A673 (cell line): ENCODE measurements at regions not wholly inside any gene's neighbourhood (a gene's known extent, or its start where the extent isn't known, plus 50 kb on each side); places are given as distances from the start of the nearest gene placed in this dataset.

Source experiments
- BruUV-seq: library from RNA; stranded (reverse); fragments of 400-500 nt; replicated peaks from 2 replicates; lab custom pipeline; 2021; lab: Mats Ljungman, UMichigan
- CTCF ChIA-PET: fragments of 300-600 bp; sonication (Branson Sonifier 250); formaldehyde crosslinking; loops from one replicate; lab custom pipeline; 2022; ENCODE audit warnings: antibody characterized with exemption; lab: Charles Lee
- POLR2A ChIA-PET: fragments of 300-600 bp; sonication (Branson Sonifier 250); formaldehyde crosslinking; loops from one replicate; lab custom pipeline; 2022; ENCODE audit warnings: antibody characterized with exemption; ENCODE audit not compliant: low non-redundant PET; lab: Charles Lee
- DNase-seq: peaks from one replicate; pipeline ENCODE4 v3.0.0-alpha.2; 2015; ENCODE audit warnings: low spot score
- H3K27ac ChIP-seq: fragments of 200-600 bp; sonication (generic); 2 replicates; pipeline ENCODE4 v1.5.1; 2016; ENCODE audit warnings: mixed run types, low read depth, mild to moderate bottlenecking, mixed read lengths, antibody characterized with exemption, low read length; ENCODE audit not compliant: poor library complexity, severe bottlenecking
- H3K27me3 ChIP-seq: fragments of 200-600 bp; sonication (generic); replicated peaks from 2 replicates; pipeline ENCODE4 v1.6.1; 2017; ENCODE audit warnings: mixed run types, low read depth, mild to moderate bottlenecking, mixed read lengths, antibody characterized with exemption, low read length; ENCODE audit not compliant: insufficient read depth, poor library complexity
- H3K36me3 ChIP-seq: fragments of 200-600 bp; sonication (generic); 2 replicates; pipeline ENCODE4 v1.6.1; 2016; ENCODE audit warnings: mixed run types, mild to moderate bottlenecking, mixed read lengths, antibody characterized with exemption, low read length; ENCODE audit not compliant: insufficient read depth, poor library complexity, severe bottlenecking
- H3K4me1 ChIP-seq: fragments of 200-600 bp; sonication (generic); 2 replicates; pipeline ENCODE4 v1.6.1; 2017; ENCODE audit warnings: mixed run types, mild to moderate bottlenecking, mixed read lengths, antibody characterized with exemption, low read length; ENCODE audit not compliant: insufficient read depth, poor library complexity, severe bottlenecking
- H3K4me3 ChIP-seq: fragments of 200-600 bp; sonication (generic); 2 replicates; pipeline ENCODE4 v1.5.1; 2016; ENCODE audit warnings: low read depth, mixed run types, mild to moderate bottlenecking, mixed read lengths, low read length; ENCODE audit not compliant: poor library complexity, severe bottlenecking
- H3K9me3 ChIP-seq: fragments of 200-600 bp; sonication (generic); 2 replicates; pipeline ENCODE4 v1.6.1; 2016; ENCODE audit warnings: mixed run types, low read depth, mild to moderate bottlenecking, mixed read lengths, antibody characterized with exemption, low read length; ENCODE audit not compliant: poor library complexity, severe bottlenecking
- CTCF ChIP-seq: fragments of 300-800, 200-600 bp; sonication (generic); conservative IDR thresholded peaks from 2 replicates; pipeline ENCODE4 v1.5.1; 2017; ENCODE audit warnings: low read depth, mild to moderate bottlenecking, antibody characterized with exemption, low read length, moderate library complexity, mixed read lengths
- EZH2 ChIP-seq: fragments of 200-600 bp; sonication (generic); IDR thresholded peaks from 2 replicates; pipeline ENCODE4 v1.6.1; 2017; ENCODE audit warnings: borderline replicate concordance, low read depth, mild to moderate bottlenecking, mixed read lengths, antibody characterized with exemption, low read length; ENCODE audit not compliant: poor library complexity, severe bottlenecking
- intact Hi-C: fragments of 100-400 bp; cut with micrococcal nuclease; formaldehyde crosslinking; loops from one replicate; pipeline ENCODE4 v1.10.0; 2022; ENCODE audit not compliant: unreplicated experiment

GRCh38 chr2:12113412-12113811 lies 367.0 kb downstream of the LPIN1 start:
- Histone ChIP-seq H3K27ac (no peak overlapping the region), H3K36me3 (no peaks in the 10 kb centered on the region), H3K27me3 (no peaks in the 10 kb centered on the region), H3K9me3 (no peaks in the 10 kb centered on the region), H3K4me1 (peaks cover 11% of the 10 kb centered on the region), H3K4me3 (no peak overlapping the region)
- CTCF ChIA-PET: no interaction called here
- intact Hi-C loops: no loop called here
- POLR2A ChIA-PET: no interaction called here
- no peak for DNase-seq
- BruUV-seq: no TSS peak
- TF ChIP-seq CTCF (no peak), EZH2 (no peak)

- DNase-seq: peak; percentile 40
- no peak overlapping the region for H3K4me3 ChIP-seq
- no peaks in the 10 kb centered on the region for H3K36me3 ChIP-seq
- no TSS peak for BruUV-seq
- TF ChIP-seq CTCF (no peak), EZH2 (no peak)
- no peak overlapping the region for H3K27ac ChIP-seq
- no peaks in the 10 kb centered on the region for H3K27me3 ChIP-seq
- intact Hi-C loops: no loop called here
- H3K4me1 ChIP-seq: peaks cover 14% of the 10 kb centered on the region
- no peaks in the 10 kb centered on the region for H3K9me3 ChIP-seq
- POLR2A ChIA-PET: no interaction called here
- CTCF ChIA-PET: no interaction called here
These were observed 368.4 kb downstream of the LPIN1 start for GRCh38 chr2:12114816-12115215.

- TF ChIP-seq EZH2 (no peak), CTCF (no peak)
- Histone ChIP-seq H3K36me3 (no peaks in the 10 kb centered on the region), H3K4me3 (no peak overlapping the region), H3K4me1 (peaks cover 23% of the 10 kb centered on the region), H3K9me3 (no peaks in the 10 kb centered on the region), H3K27ac (no peak overlapping the region), H3K27me3 (no peaks in the 10 kb centered on the region)
- DNase-seq: no peak
- BruUV-seq: no TSS peak
- intact Hi-C loops: no loop called here
- ChIA-PET CTCF (interaction anchor here (0.6 kb wide), 1 partner anchor 165 kb away, joined by 4 read pairs; no protein-coding TSS in a partner anchor), POLR2A (no interaction called here)
These were observed 369.9 kb downstream of the LPIN1 start for GRCh38 chr2:12116228-12116750.
